Neural cell (in vitro differentiated cells): ENCODE measurements at regions not wholly inside any gene's neighbourhood (a gene's known extent, or its start where the extent isn't known, plus 50 kb on each side); places are given as distances from the start of the nearest gene placed in this dataset.

Experiments
- CTCF ChIP-seq: fragments of 450-650 bp; IDR thresholded peaks from 2 replicates; pipeline ENCODE4 v1.5.1; 2014; ENCODE audit warnings: antibody characterized with exemption, mild to moderate bottlenecking, moderate library complexity; ENCODE audit not compliant: poor library complexity, severe bottlenecking
- EP300 ChIP-seq: fragments of 450-650 bp; conservative IDR thresholded peaks from 2 replicates; pipeline ENCODE4 v1.6.1; 2014; ENCODE audit warnings: antibody characterized with exemption, mild to moderate bottlenecking, moderate library complexity; ENCODE audit not compliant: poor library complexity, severe bottlenecking
- EZH2 ChIP-seq: fragments of 200-600, 300-800 bp; shearing (Covaris generic), sonication (generic); IDR thresholded peaks from 2 replicates; pipeline ENCODE4 v1.6.1; 2014; ENCODE audit warnings: antibody characterized with exemption, low read length, borderline replicate concordance, mild to moderate bottlenecking; ENCODE audit not compliant: insufficient read depth, poor library complexity, severe bottlenecking
- MXI1 ChIP-seq: fragments of 450-650 bp; conservative IDR thresholded peaks from 2 replicates; pipeline ENCODE4 v1.6.1; 2014; ENCODE audit warnings: antibody characterized with exemption, mild to moderate bottlenecking; ENCODE audit not compliant: poor library complexity, severe bottlenecking
- POLR2AphosphoS5 ChIP-seq: IDR thresholded peaks from 2 replicates; pipeline ENCODE4 v1.6.1; 2012
- RAD21 ChIP-seq: fragments of 450-650 bp; conservative IDR thresholded peaks from 2 replicates; pipeline ENCODE4 v1.6.1; 2014; ENCODE audit warnings: antibody characterized with exemption, mild to moderate bottlenecking, moderate library complexity
- SMC3 ChIP-seq: fragments of 450-650 bp; conservative IDR thresholded peaks from 2 replicates; pipeline ENCODE4 v1.6.1; 2014; ENCODE audit warnings: antibody characterized with exemption, mild to moderate bottlenecking, moderate library complexity; ENCODE audit not compliant: poor library complexity
- TAF1 ChIP-seq: IDR thresholded peaks from 2 replicates; pipeline ENCODE4 v1.6.1; 2012; ENCODE audit warnings: low read depth

GRCh38 chr2:57576983-57577382 lies 469.6 kb upstream of the VRK2 start:
- no peak for TF ChIP-seq EZH2
- TF ChIP-seq CTCF: no peak
- TF ChIP-seq SMC3: no peak
- no peak for TF ChIP-seq TAF1
- TF ChIP-seq POLR2AphosphoS5: no peak
- TF ChIP-seq EP300: no peak
- no peak for TF ChIP-seq MXI1
- TF ChIP-seq RAD21: no peak
